ENCODE measurements at regions not wholly inside any gene's neighbourhood (a gene's known extent, or its start where the extent isn't known, plus 50 kb on each side); places are given as distances from the start of the nearest gene placed in this dataset.
A peak's percentile ranks its signal among the peaks of the same experiment; 100 is the strongest.

DNA sequence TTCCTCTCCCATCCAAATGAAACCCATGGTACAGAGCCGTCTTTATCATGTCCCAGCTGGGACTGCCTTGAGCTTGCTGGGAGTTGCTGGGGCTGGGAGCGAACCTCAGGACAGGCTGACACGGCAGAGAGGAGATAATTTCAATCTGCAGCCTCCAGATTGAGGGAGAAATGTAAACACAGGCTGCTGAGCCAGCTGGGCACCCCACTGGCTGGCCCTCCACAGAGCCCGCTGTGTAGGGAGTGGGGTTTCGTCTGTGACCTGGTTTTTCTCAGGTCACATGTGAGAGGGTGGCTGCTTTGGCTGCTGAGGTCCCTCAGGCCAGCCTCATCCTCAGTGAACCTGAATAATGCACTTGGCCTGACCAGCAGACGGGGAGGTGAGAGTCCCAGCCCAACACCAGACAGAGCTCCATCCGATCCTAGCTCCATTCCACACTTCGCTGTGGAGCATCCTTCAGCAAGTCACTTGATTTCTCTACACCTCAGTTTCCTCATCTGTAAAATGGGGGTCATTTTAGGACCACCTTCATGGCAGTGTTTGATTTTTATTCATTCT lies 121.6 kb upstream of the MRPS22 start (continued):
- TF ChIP-seq, protein P1, sequence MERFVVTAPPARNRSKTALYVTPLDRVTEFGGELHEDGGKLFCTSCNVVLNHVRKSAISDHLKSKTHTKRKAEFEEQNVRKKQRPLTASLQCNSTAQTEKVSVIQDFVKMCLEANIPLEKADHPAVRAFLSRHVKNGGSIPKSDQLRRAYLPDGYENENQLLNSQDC (CRISPR knock-in tag; IDR thresholded peaks at IDR 0.05), result no peak
- TF ChIP-seq, protein P2, sequence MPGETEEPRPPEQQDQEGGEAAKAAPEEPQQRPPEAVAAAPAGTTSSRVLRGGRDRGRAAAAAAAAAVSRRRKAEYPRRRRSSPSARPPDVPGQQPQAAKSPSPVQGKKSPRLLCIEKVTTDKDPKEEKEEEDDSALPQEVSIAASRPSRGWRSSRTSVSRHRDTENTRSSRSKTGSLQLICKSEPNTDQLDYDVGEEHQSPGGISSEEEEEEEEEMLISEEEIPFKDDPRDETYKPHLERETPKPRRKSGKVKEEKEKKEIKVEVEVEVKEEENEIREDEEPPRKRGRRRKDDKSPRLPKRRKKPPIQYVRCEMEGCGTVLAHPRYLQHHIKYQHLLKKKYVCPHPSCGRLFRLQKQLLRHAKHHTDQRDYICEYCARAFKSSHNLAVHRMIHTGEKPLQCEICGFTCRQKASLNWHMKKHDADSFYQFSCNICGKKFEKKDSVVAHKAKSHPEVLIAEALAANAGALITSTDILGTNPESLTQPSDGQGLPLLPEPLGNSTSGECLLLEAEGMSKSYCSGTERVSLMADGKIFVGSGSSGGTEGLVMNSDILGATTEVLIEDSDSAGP (CRISPR knock-in tag; IDR thresholded peaks at IDR 0.05), result no peak
- no peak for TF ChIP-seq HDGF (IDR thresholded peaks at IDR 0.05)
- peak; percentile 99 for TF ChIP-seq TEAD4 (IDR thresholded peaks at IDR 0.05; ENCODE audit: low read length)
- no peak for TF ChIP-seq TEAD4 (CRISPR knock-in tag; IDR thresholded peaks at IDR 0.05; ENCODE audit: borderline replicate concordance)
- TF ChIP-seq RBM39 (optimal IDR thresholded peaks at IDR 0.05; ENCODE audit: low read depth, low read length), result no peak
- no peak for TF ChIP-seq ZNF354B (CRISPR knock-in tag; IDR thresholded peaks at IDR 0.05)
- TF ChIP-seq, protein P3, sequence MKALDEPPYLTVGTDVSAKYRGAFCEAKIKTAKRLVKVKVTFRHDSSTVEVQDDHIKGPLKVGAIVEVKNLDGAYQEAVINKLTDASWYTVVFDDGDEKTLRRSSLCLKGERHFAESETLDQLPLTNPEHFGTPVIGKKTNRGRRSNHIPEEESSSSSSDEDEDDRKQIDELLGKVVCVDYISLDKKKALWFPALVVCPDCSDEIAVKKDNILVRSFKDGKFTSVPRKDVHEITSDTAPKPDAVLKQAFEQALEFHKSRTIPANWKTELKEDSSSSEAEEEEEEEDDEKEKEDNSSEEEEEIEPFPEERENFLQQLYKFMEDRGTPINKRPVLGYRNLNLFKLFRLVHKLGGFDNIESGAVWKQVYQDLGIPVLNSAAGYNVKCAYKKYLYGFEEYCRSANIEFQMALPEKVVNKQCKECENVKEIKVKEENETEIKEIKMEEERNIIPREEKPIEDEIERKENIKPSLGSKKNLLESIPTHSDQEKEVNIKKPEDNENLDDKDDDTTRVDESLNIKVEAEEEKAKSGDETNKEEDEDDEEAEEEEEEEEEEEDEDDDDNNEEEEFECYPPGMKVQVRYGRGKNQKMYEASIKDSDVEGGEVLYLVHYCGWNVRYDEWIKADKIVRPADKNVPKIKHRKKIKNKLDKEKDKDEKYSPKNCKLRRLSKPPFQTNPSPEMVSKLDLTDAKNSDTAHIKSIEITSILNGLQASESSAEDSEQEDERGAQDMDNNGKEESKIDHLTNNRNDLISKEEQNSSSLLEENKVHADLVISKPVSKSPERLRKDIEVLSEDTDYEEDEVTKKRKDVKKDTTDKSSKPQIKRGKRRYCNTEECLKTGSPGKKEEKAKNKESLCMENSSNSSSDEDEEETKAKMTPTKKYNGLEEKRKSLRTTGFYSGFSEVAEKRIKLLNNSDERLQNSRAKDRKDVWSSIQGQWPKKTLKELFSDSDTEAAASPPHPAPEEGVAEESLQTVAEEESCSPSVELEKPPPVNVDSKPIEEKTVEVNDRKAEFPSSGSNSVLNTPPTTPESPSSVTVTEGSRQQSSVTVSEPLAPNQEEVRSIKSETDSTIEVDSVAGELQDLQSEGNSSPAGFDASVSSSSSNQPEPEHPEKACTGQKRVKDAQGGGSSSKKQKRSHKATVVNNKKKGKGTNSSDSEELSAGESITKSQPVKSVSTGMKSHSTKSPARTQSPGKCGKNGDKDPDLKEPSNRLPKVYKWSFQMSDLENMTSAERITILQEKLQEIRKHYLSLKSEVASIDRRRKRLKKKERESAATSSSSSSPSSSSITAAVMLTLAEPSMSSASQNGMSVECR (CRISPR knock-in tag; IDR thresholded peaks at IDR 0.05), result no peak
- no peak for TF ChIP-seq TAF7 (tag; IDR thresholded peaks at IDR 0.05)
- TF ChIP-seq, protein P4, sequence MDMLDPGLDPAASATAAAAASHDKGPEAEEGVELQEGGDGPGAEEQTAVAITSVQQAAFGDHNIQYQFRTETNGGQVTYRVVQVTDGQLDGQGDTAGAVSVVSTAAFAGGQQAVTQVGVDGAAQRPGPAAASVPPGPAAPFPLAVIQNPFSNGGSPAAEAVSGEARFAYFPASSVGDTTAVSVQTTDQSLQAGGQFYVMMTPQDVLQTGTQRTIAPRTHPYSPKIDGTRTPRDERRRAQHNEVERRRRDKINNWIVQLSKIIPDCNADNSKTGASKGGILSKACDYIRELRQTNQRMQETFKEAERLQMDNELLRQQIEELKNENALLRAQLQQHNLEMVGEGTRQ (CRISPR knock-in tag; IDR thresholded peaks at IDR 0.05), result no peak
- no peak for TF ChIP-seq DNMT1 (IDR thresholded peaks at IDR 0.05)
- no peak for TF ChIP-seq ZNF316 (IDR thresholded peaks at IDR 0.05)
- TF ChIP-seq GABPB1 (CRISPR knock-in tag; IDR thresholded peaks at IDR 0.05), result 0 out of 2 replicates have a peak, but pooled peaks have one; percentile 34
- peak; percentile 95 for TF ChIP-seq SMARCA4 (IDR thresholded peaks at IDR 0.05)
- TF ChIP-seq E2F3 (CRISPR knock-in tag; IDR thresholded peaks at IDR 0.05), result no peak
- TF ChIP-seq CAMTA2 (CRISPR knock-in tag; conservative IDR thresholded peaks at IDR 0.05), result no peak
- TF ChIP-seq, protein P5, sequence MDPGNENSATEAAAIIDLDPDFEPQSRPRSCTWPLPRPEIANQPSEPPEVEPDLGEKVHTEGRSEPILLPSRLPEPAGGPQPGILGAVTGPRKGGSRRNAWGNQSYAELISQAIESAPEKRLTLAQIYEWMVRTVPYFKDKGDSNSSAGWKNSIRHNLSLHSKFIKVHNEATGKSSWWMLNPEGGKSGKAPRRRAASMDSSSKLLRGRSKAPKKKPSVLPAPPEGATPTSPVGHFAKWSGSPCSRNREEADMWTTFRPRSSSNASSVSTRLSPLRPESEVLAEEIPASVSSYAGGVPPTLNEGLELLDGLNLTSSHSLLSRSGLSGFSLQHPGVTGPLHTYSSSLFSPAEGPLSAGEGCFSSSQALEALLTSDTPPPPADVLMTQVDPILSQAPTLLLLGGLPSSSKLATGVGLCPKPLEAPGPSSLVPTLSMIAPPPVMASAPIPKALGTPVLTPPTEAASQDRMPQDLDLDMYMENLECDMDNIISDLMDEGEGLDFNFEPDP (CRISPR knock-in tag; IDR thresholded peaks at IDR 0.05), result no peak
- TF ChIP-seq SMAD4 (CRISPR knock-in tag; conservative IDR thresholded peaks at IDR 0.05), result peak; percentile 99
- no peak for TF ChIP-seq PHTF2 (CRISPR knock-in tag; IDR thresholded peaks at IDR 0.05)
- no peak for TF ChIP-seq SRSF1 (IDR thresholded peaks at IDR 0.05; ENCODE audit: low read depth, low read length)
- TF ChIP-seq SRSF9 (IDR thresholded peaks at IDR 0.05; ENCODE audit: borderline replicate concordance, low read depth, low read length), result no peak
- TF ChIP-seq PTRF (tag; IDR thresholded peaks at IDR 0.05), result no peak
